Fibroblast of lung (primary cell): ENCODE measurements at regions not wholly inside any gene's neighbourhood (a gene's known extent, or its start where the extent isn't known, plus 50 kb on each side); places are given as distances from the start of the nearest gene placed in this dataset.

Source experiments
- EZH2 ChIP-seq: IDR thresholded peaks from 2 replicates; pipeline ENCODE4 v1.5.1; 2012; ENCODE audit warnings: low read length, control low read depth, mild to moderate bottlenecking; ENCODE audit errors: missing control alignments
- TF ChIP-seq, protein P1 (sequence below), 2 donors: IDR thresholded peaks in 1 of 2; conservative IDR thresholded peaks in 1 of 2; 1 replicate in 1 of 2; 2 replicates in 1 of 2; pipeline ENCODE4 v1.5.1; 2011 to 2012; ENCODE audit warnings: low read length in 2 of 2, control low read depth in 1 of 2, inconsistent platforms in 1 of 2, low read depth in 1 of 2, mild to moderate bottlenecking in 1 of 2

DNA sequence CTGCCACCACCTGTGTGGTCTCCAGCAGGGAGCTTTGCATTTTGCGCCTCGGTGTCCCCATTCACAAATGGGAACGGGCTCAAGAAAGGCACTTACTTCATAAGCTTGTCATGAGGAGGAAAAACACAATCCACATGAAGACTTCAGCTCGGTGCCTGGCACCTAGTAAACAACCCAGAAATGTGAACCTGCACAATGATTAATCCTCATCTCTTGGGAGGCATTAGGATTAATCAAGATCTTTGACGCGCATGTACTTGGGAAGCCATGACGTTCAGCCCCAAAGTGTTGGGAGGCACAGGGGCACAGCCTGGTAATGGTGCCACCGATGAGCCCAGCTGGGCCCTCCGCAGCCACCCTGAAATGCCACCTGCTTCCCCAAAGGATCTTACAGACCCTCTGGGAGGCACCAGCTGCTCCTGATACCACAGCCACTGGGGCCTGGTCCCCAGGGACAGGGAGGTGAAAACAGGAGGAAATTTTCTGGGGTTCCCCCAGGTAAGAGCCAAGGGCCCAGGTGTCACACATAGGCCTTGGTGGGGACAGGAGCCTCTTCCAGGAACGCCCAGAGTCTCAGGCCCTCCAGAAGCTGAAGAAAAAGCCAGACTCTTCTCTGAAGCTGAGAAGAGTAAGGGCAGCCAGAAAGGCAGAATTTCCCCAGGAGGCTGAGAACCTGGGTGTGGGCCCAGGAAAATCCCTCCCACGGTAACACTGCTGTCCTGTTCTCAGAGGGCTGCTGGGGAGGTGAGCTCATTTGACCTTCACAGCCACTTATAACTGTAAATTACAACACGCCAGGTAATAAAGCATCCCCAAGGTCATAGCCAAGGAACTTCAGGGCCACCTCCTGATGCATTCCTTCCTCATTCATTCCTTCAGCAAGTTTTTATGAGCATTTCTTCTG lies 507.5 kb downstream of the SHQ1 start:
- TF ChIP-seq, protein P1, sequence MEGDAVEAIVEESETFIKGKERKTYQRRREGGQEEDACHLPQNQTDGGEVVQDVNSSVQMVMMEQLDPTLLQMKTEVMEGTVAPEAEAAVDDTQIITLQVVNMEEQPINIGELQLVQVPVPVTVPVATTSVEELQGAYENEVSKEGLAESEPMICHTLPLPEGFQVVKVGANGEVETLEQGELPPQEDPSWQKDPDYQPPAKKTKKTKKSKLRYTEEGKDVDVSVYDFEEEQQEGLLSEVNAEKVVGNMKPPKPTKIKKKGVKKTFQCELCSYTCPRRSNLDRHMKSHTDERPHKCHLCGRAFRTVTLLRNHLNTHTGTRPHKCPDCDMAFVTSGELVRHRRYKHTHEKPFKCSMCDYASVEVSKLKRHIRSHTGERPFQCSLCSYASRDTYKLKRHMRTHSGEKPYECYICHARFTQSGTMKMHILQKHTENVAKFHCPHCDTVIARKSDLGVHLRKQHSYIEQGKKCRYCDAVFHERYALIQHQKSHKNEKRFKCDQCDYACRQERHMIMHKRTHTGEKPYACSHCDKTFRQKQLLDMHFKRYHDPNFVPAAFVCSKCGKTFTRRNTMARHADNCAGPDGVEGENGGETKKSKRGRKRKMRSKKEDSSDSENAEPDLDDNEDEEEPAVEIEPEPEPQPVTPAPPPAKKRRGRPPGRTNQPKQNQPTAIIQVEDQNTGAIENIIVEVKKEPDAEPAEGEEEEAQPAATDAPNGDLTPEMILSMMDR (conservative IDR thresholded peaks at IDR 0.05 in 1 of 2, IDR thresholded peaks at IDR 0.05 in 1 of 2; ENCODE audit: low read depth in 1 of 2, low read length in 2 of 2): no peak
- TF ChIP-seq EZH2: no peak
